Kidney epithelial cell (primary cell): ENCODE measurements at regions not wholly inside any gene's neighbourhood (a gene's known extent, or its start where the extent isn't known, plus 50 kb on each side); places are given as distances from the start of the nearest gene placed in this dataset.

Experiments used
- DNase-seq: peaks from one replicate; pipeline ENCODE4 v3.0.0-alpha.2; 2010; ENCODE audit warnings: low read depth
- H3K27me3 ChIP-seq: 2 replicates; pipeline ENCODE4 v1.6.0; 2011; ENCODE audit warnings: low read length; ENCODE audit not compliant: control insufficient read depth, insufficient read depth
- H3K36me3 ChIP-seq: 2 replicates; pipeline ENCODE4 v1.5.1; 2011; ENCODE audit warnings: low read length; ENCODE audit not compliant: control insufficient read depth, insufficient read depth
- H3K4me3 ChIP-seq: 2 replicates; pipeline ENCODE4 v1.5.1; 2011; ENCODE audit warnings: low read depth, mild to moderate bottlenecking, control low read depth, low read length
- CTCF ChIP-seq: IDR thresholded peaks from 2 replicates; pipeline ENCODE4 v1.5.1; 2011; ENCODE audit warnings: mild to moderate bottlenecking, moderate library complexity, low read length, control low read depth, inconsistent platforms; ENCODE audit not compliant: insufficient read depth, poor library complexity, severe bottlenecking

- Histone ChIP-seq H3K4me3 (no peak overlapping the region), H3K27me3 (no peaks in the 10 kb centered on the region), H3K36me3 (no peaks in the 10 kb centered on the region)
- DNase-seq = no peak
- no peak for TF ChIP-seq CTCF
These were observed 354.1 kb downstream of the GRIA2 start for GRCh38 chr4:157574606-157575005.

- TF ChIP-seq CTCF = no peak
- DNase-seq = no peak
- H3K27me3 ChIP-seq = no peaks in the 10 kb centered on the region
- H3K4me3 ChIP-seq = no peak overlapping the region
- H3K36me3 ChIP-seq = no peaks in the 10 kb centered on the region
These were observed 352.4 kb downstream of the GRIA2 start for GRCh38 chr4:157572951-157573350.

- no peak for DNase-seq
- H3K27me3 ChIP-seq = no peaks in the 10 kb centered on the region
- H3K4me3 ChIP-seq = no peak overlapping the region
- TF ChIP-seq CTCF = no peak
- no peaks in the 10 kb centered on the region for H3K36me3 ChIP-seq
These were observed 351.8 kb downstream of the GRIA2 start for GRCh38 chr4:157572284-157572683.

- Histone ChIP-seq H3K4me3 (no peak overlapping the region), H3K27me3 (no peaks in the 10 kb centered on the region), H3K36me3 (no peaks in the 10 kb centered on the region)
- no peak for TF ChIP-seq CTCF
- DNase-seq = no peak
These were observed 344.2 kb downstream of the GRIA2 start for GRCh38 chr4:157564771-157565170.

GRCh38 chr4:157564218-157564617 lies 343.7 kb downstream of the GRIA2 start:
- Histone ChIP-seq H3K36me3 (no peaks in the 10 kb centered on the region), H3K27me3 (no peaks in the 10 kb centered on the region), H3K4me3 (no peak overlapping the region)
- TF ChIP-seq CTCF = no peak
- DNase-seq = no peak

- Histone ChIP-seq H3K27me3 (no peaks in the 10 kb centered on the region), H3K36me3 (no peaks in the 10 kb centered on the region), H3K4me3 (no peak overlapping the region)
- TF ChIP-seq CTCF = no peak
- no peak for DNase-seq
These were observed 337.5 kb downstream of the GRIA2 start for GRCh38 chr4:157558016-157558415.
